K562 (cell line): ENCODE measurements at regions not wholly inside any gene's neighbourhood (a gene's known extent, or its start where the extent isn't known, plus 50 kb on each side); places are given as distances from the start of the nearest gene placed in this dataset.

Experiments
- ATAC-seq: fragments of 200-7000 bp; cut with Tn5 transposase; 3 replicates; pipeline ENCODE4 v1.9.1; 2020; ENCODE audit warnings: moderate library complexity
- BruUV-seq: library from RNA; stranded (reverse); fragments of 400-500 nt; replicated peaks from 2 replicates; lab custom pipeline; 2021; lab: Mats Ljungman, UMichigan
- CTCF ChIA-PET: fragments of 300-600 bp; formaldehyde crosslinking; extraction: SDS; loops from one replicate; lab custom pipeline; 2021; ENCODE audit warnings: low intra/inter-chr PET ratio; lab: Yijun Ruan, JAX
- POLR2A ChIA-PET: fragments of 300-600, 350-650 bp; sonication (Branson Sonifier 250); formaldehyde crosslinking; extraction: SDS; loops from one replicate; lab custom pipeline; 2021; ENCODE audit warnings: antibody characterized with exemption, inconsistent platforms; lab: Yijun Ruan, JAX
- DNase-seq, 4 experiments: peaks; one replicate each; pipeline versions ENCODE4 v3.0.0 to v3.0.0-alpha.2; 2011 to 2018; ENCODE audit warnings: low spot score in 3 of 4, mixed read lengths in 3 of 4; ENCODE audit errors: extremely low read depth in 1 of 4
- FAIRE-seq: peaks from 2 replicates; lab custom pipeline; 2011; peaks lifted over from hg19 to GRCh38; lab: Jason Lieb, UNC
- H2AFZ ChIP-seq: 2 replicates; pipeline ENCODE4 v1.6.0; 2011; ENCODE audit warnings: low read depth, low read length, control low read depth, inconsistent platforms
- H3K27ac ChIP-seq: fragments of 200-600 bp; 3 replicates; pipeline ENCODE4 v1.8.0; 2011; ENCODE audit warnings: low read depth, mild to moderate bottlenecking, control low read depth, inconsistent platforms, low read length, moderate library complexity, mixed read lengths; ENCODE audit errors: extremely low read depth
- H3K27me3 ChIP-seq, 2 experiments: fragments of 300-600 bp in 1 of 2; 2 replicates in 1 of 2; 3 replicates in 1 of 2; pipeline versions ENCODE4 v1.6.0 to v1.8.0; 2011; ENCODE audit warnings: inconsistent platforms in 2 of 2, low read length in 2 of 2, mild to moderate bottlenecking in 1 of 2, mixed read lengths in 1 of 2, moderate library complexity in 1 of 2; ENCODE audit not compliant: control insufficient read depth in 2 of 2, insufficient read depth in 2 of 2
- H3K36me3 ChIP-seq: fragments of 300-600 bp; 3 replicates; pipeline ENCODE4 v1.8.0; 2011; ENCODE audit warnings: mild to moderate bottlenecking, low read length, inconsistent platforms; ENCODE audit not compliant: control insufficient read depth, insufficient read depth
- H3K4me1 ChIP-seq, 2 experiments: fragments of 200-600 bp in 1 of 2; replicated peaks in 1 of 2; 2 replicates in 1 of 2; 3 replicates in 1 of 2; pipeline versions ENCODE4 v1.5.1 to v1.8.0; 2011; ENCODE audit warnings: inconsistent platforms in 2 of 2, low read length in 2 of 2, mild to moderate bottlenecking in 1 of 2, mixed read lengths in 1 of 2, moderate library complexity in 1 of 2; ENCODE audit not compliant: control insufficient read depth in 2 of 2, insufficient read depth in 2 of 2
- H3K4me2 ChIP-seq: 2 replicates; pipeline ENCODE4 v1.6.1; 2011; ENCODE audit warnings: low read length, control low read depth, inconsistent platforms, mixed read lengths; ENCODE audit not compliant: insufficient read depth
- H3K4me3 ChIP-seq: fragments of 200-600 bp; sonication (generic), shearing (Covaris generic); 2 replicates; pipeline ENCODE4 v1.5.1; 2016; ENCODE audit warnings: control low read depth, inconsistent platforms
- H3K79me2 ChIP-seq: fragments of 200-600 bp; 3 replicates; pipeline ENCODE4 v1.8.0; 2011; ENCODE audit warnings: low read length, inconsistent platforms; ENCODE audit not compliant: control insufficient read depth, insufficient read depth
- H3K9ac ChIP-seq, 2 experiments: 2 replicates each; pipeline versions ENCODE4 v1.6.0 to v1.6.1; 2011; ENCODE audit warnings: low read depth in 2 of 2, low read length in 2 of 2, control low read depth in 1 of 2, inconsistent platforms in 1 of 2, mild to moderate bottlenecking in 1 of 2, mixed read lengths in 1 of 2; ENCODE audit not compliant: insufficient read depth in 1 of 2
- H3K9me1 ChIP-seq: one replicate; pipeline ENCODE4 v1.6.0; 2011; ENCODE audit warnings: inconsistent platforms, mild to moderate bottlenecking, low read length, moderate library complexity; ENCODE audit not compliant: control insufficient read depth, insufficient read depth
- H3K9me3 ChIP-seq: replicated peaks from 2 replicates; pipeline ENCODE4 v1.5.1; 2011; ENCODE audit warnings: low read depth, low read length, inconsistent platforms; ENCODE audit not compliant: control insufficient read depth, insufficient read depth
- H4K20me1 ChIP-seq: replicated peaks from 2 replicates; pipeline ENCODE4 v1.6.1; 2011; ENCODE audit warnings: low read length, inconsistent platforms, mixed read lengths; ENCODE audit not compliant: control insufficient read depth, insufficient read depth
- EP400 ChIP-seq: fragments of 450-650 bp; IDR thresholded peaks from 2 replicates; pipeline ENCODE4 v1.6.1; 2017; ENCODE audit warnings: antibody characterized with exemption, mild to moderate bottlenecking, moderate library complexity
- MAFG ChIP-seq: fragments of 450-650 bp; conservative IDR thresholded peaks from 2 replicates; pipeline ENCODE4 v1.6.1; 2016; ENCODE audit warnings: missing genetic modification characterization, missing compliant biosample characterization
- MTA1 ChIP-seq: fragments of 450-650 bp; IDR thresholded peaks from 2 replicates; pipeline ENCODE4 v1.6.1; 2017; ENCODE audit warnings: borderline replicate concordance
- MXD1 ChIP-seq: fragments of 250-450 bp; sonication (Bioruptor Pico); IDR thresholded peaks from 2 replicates; pipeline ENCODE4 v1.8.0; 2021; ENCODE audit warnings: borderline replicate concordance, mild to moderate bottlenecking, moderate library complexity; ENCODE audit not compliant: poor library complexity, severe bottlenecking
- NCOA2 ChIP-seq, 2 experiments: fragments of 450-650 bp; IDR thresholded peaks; 2 replicates each; pipeline ENCODE4 v1.6.1; 2018; ENCODE audit warnings: mild to moderate bottlenecking in 2 of 2, moderate library complexity in 1 of 2; ENCODE audit not compliant: partially characterized antibody in 2 of 2
- NFATC3 ChIP-seq: fragments of 450-650 bp; IDR thresholded peaks from 2 replicates; pipeline ENCODE4 v1.6.1; 2017; ENCODE audit warnings: mild to moderate bottlenecking
- REST ChIP-seq, 2 experiments: fragments of 450-650 bp; formaldehyde crosslinking in 1 of 2; IDR thresholded peaks; 2 replicates each; pipeline versions ENCODE4 v1.4.0 to v1.6.1; 2014 to 2020; ENCODE audit warnings: mild to moderate bottlenecking in 2 of 2, borderline replicate concordance in 1 of 2, low read depth in 1 of 2
- RFX1 ChIP-seq: fragments of 450-650 bp; IDR thresholded peaks from 2 replicates; pipeline ENCODE4 v1.6.1; 2016; ENCODE audit warnings: mild to moderate bottlenecking, moderate library complexity
- ZFP30 ChIP-seq: fragments of 250-450 bp; sonication (Bioruptor Pico); IDR thresholded peaks from 2 replicates; pipeline ENCODE4 v1.8.0; 2022; ENCODE audit warnings: moderate library complexity, mild to moderate bottlenecking, inconsistent platforms, borderline replicate concordance
- WGBS: fragments of 100-300 bp; shearing (Covaris generic); methylation state at CpG from one replicate; pipeline ENCODE4 v1.1.6; 2016; ENCODE audit warnings: low coverage, mixed read lengths; ENCODE audit not compliant: insufficient coverage; ENCODE audit errors: missing lambda C conversion rate; 5-methylcytosine and 5-hydroxymethylcytosine counted together
- in situ Hi-C: fragments of 300-500 bp; cut with MboI; formaldehyde crosslinking; loops from 4 replicates; pipeline ENCODE4 v1.15.0; 2018; ENCODE audit warnings: inconsistent platforms, mixed read lengths
- intact Hi-C: fragments of 100-400 bp; cut with micrococcal nuclease; formaldehyde crosslinking; loops from 2 replicates; pipeline ENCODE4 v1.14.2; 2022
- TF ChIP-seq, protein P1 (sequence below): fragments of 250-450 bp; sonication (Bioruptor Pico); IDR thresholded peaks from 2 replicates; pipeline ENCODE4 v1.6.1; 2021; ENCODE audit warnings: mild to moderate bottlenecking

DNA sequence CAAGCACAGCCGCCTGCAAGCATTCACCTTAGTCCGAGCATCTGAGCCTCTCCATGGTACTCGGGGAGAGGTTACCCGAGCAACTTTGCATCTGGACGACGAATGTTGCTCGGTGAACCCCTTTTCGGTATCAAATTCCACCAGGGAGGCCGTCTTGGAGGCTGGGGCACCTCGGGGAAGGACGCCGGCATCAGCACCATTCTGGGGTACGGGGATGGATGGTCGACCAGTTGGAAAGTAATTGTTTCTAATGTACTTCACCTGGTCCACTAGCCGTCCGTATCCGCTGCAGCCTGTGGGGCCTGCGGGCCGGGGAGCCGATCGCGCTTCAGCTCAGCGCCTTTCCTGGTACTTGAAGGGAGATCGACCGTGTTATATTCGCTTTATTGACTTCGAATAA, 161.7 kb upstream of the RTL1 start:
- no TSS peak for BruUV-seq
- no peaks in the 10 kb centered on the region for H4K20me1 ChIP-seq
- TF ChIP-seq MTA1 (no peak), NFATC3 (no peak), MXD1 (no peak), ZFP30 (CRISPR knock-in tag) (no peak), EP400 (no peak), RFX1 (no peak), REST (IDR thresholded peaks at IDR 0.05; ENCODE audit: borderline replicate concordance) (no peak), REST (CRISPR knock-in tag; IDR thresholded peaks at IDR 0.05; ENCODE audit: low read depth) (no peak), NCOA2 (IDR thresholded peaks at IDR 0.05; ENCODE audit: partially characterized antibody in 2 of 2) (no peak), MAFG (tag) (no peak)
- TF ChIP-seq, protein P1, sequence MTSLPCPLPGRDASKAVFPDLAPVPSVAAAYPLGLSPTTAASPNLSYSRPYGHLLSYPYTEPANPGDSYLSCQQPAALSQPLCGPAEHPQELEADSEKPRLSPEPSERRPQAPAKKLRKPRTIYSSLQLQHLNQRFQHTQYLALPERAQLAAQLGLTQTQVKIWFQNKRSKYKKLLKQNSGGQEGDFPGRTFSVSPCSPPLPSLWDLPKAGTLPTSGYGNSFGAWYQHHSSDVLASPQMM (CRISPR knock-in tag), result no peak

More for the DNA sequence above, 161.7 kb upstream of the RTL1 start:
- Histone ChIP-seq H3K4me2 (no peak overlapping the region), H3K27me3 (peaks cover 0 to 34% of the 10 kb centered on the region in 2 experiments; a peak in 2 of 5 replicates), H3K79me2 (no peaks in the 10 kb centered on the region), H3K4me1 (no peaks in the 10 kb centered on the region; a peak in 1 of 5 replicates), H2AFZ (no peak overlapping the region), H3K36me3 (no peaks in the 10 kb centered on the region), H3K9me1 (no peaks in the 10 kb centered on the region), H3K9me3 (no peaks in the 10 kb centered on the region), H3K4me3 (no peak overlapping the region), H3K27ac (no peak overlapping the region), H3K9ac (no peak overlapping the region)
- DNase-seq (no peak), ATAC-seq (no peak), FAIRE-seq (no peak)
- ChIA-PET CTCF (no interaction called here), POLR2A (no interaction called here)
- intact Hi-C loops, result no loop called here
- in situ Hi-C loops, result no loop called here
- WGBS, result 24% methylated on average over 26 of the region's 27 CpGs
